ENCODE measurements at regions not wholly inside any gene's neighbourhood (a gene's known extent, or its start where the extent isn't known, plus 50 kb on each side); places are given as distances from the start of the nearest gene placed in this dataset.

DNA sequence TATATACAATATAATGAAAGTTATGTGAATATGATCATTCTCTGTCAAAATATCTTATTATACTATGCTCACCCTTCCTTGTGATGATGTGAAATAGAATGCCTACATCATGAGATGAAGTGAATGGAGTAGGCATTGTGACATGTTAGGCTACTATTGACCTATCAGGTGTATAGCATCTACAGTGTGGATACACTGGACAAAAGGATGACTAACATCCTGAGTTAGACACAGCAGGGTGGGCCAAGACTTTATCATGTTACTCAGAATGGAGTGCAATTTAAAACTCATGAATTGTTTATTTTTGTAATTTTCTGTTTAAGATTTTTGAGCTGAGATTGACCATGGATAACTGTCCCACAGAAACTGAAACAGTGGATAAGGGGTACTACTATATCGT, 53.4 kb upstream of the NAV3 start:
- ChIA-PET POLR2A (no interaction called here), CTCF (no interaction called here)
- H3K27ac ChIP-seq (ENCODE audit: low read depth in 1 of 2, low read length in 2 of 2): no peak overlapping the region
- no peak overlapping the region for H3K4me3 Mint-ChIP-seq
- TF ChIP-seq, protein P1, sequence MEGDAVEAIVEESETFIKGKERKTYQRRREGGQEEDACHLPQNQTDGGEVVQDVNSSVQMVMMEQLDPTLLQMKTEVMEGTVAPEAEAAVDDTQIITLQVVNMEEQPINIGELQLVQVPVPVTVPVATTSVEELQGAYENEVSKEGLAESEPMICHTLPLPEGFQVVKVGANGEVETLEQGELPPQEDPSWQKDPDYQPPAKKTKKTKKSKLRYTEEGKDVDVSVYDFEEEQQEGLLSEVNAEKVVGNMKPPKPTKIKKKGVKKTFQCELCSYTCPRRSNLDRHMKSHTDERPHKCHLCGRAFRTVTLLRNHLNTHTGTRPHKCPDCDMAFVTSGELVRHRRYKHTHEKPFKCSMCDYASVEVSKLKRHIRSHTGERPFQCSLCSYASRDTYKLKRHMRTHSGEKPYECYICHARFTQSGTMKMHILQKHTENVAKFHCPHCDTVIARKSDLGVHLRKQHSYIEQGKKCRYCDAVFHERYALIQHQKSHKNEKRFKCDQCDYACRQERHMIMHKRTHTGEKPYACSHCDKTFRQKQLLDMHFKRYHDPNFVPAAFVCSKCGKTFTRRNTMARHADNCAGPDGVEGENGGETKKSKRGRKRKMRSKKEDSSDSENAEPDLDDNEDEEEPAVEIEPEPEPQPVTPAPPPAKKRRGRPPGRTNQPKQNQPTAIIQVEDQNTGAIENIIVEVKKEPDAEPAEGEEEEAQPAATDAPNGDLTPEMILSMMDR (IDR thresholded peaks at IDR 0.05): no peak
- H3K4me3 ChIP-seq (ENCODE audit: low read length): no peak overlapping the region
- H3K4me1 ChIP-seq (ENCODE audit: insufficient read depth, low read length): no peaks in the 10 kb centered on the region
- H3K4me1 Mint-ChIP-seq (ENCODE audit: low read depth): no peaks in the 10 kb centered on the region
- intact Hi-C loops (cut with DNase I, micrococcal nuclease): no loop called here
- H3K27ac Mint-ChIP-seq: no peak overlapping the region
- no peaks in the 10 kb centered on the region for H3K36me3 ChIP-seq (ENCODE audit: insufficient read depth, low read length)
- H3K27me3 Mint-ChIP-seq: no peaks in the 10 kb centered on the region
- H3K9me3 Mint-ChIP-seq: peaks cover 6% of the 10 kb centered on the region
- no peak for DNase-seq
- no peak for ATAC-seq (ENCODE audit: poor library complexity)
- no peaks in the 10 kb centered on the region for H3K27me3 ChIP-seq (ENCODE audit: control insufficient read depth in 1 of 2, insufficient read depth in 2 of 2, low read length in 2 of 2)
- H3K36me3 Mint-ChIP-seq (ENCODE audit: low read depth): no peaks in the 10 kb centered on the region
- H3K9me3 ChIP-seq (ENCODE audit: control insufficient read depth in 1 of 2, insufficient read depth in 1 of 2, low read length in 2 of 2): peaks cover 0 to 3% of the 10 kb centered on the region in 2 experiments

- no peak for ATAC-seq (ENCODE audit: poor library complexity)
- TF ChIP-seq, protein P1 (IDR thresholded peaks at IDR 0.05): no peak
- no peak overlapping the region for H3K27ac Mint-ChIP-seq
- H3K4me3 Mint-ChIP-seq: no peak overlapping the region
- no peaks in the 10 kb centered on the region for H3K9me3 ChIP-seq (ENCODE audit: control insufficient read depth in 1 of 2, insufficient read depth in 1 of 2, low read length in 2 of 2)
- ChIA-PET CTCF (no interaction called here), POLR2A (no interaction called here)
- no peaks in the 10 kb centered on the region for H3K27me3 ChIP-seq (ENCODE audit: control insufficient read depth in 1 of 2, insufficient read depth in 2 of 2, low read length in 2 of 2)
- peaks cover 11% of the 10 kb centered on the region for H3K9me3 Mint-ChIP-seq
- no peak overlapping the region for H3K27ac ChIP-seq (ENCODE audit: low read depth in 1 of 2, low read length in 2 of 2)
- H3K36me3 Mint-ChIP-seq (ENCODE audit: low read depth): no peaks in the 10 kb centered on the region
- DNase-seq: no peak
- no peaks in the 10 kb centered on the region for H3K27me3 Mint-ChIP-seq
- intact Hi-C loops (cut with DNase I, micrococcal nuclease): no loop called here
- H3K4me1 Mint-ChIP-seq (ENCODE audit: low read depth): no peaks in the 10 kb centered on the region
- no peak overlapping the region for H3K4me3 ChIP-seq (ENCODE audit: low read length)
- H3K4me1 ChIP-seq (ENCODE audit: insufficient read depth, low read length): no peaks in the 10 kb centered on the region
- no peaks in the 10 kb centered on the region for H3K36me3 ChIP-seq (ENCODE audit: insufficient read depth, low read length)
These were observed 55.9 kb upstream of the NAV3 start for GRCh38 chr12:77774761-77775160.

DNA sequence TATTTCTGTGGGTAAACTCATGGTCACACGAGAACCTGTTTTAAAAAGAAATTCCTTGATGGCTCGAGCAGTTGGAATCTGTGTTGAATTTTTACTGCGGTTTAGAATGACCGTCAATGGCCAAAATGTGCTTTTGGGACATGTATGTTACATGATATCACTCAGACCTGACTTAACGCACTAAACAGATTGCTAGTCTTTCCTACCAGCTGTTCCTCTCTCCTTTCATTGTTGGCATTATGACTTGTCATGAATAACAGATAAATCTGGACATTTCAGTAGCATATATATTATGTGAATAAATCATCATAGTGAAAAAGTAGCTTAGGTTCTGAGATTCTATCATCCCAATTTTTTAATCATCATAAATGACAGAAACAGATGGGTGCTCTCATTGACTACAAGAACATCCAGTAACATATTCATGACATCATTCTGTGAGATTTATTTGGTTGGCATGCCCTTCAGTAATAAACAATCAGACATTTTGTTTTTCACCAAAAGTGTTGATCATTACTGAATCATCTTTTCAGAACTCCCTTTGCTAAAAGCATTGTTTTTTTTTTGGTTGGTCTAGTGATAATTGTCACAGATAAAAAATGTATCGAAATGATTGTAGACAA, 57.9 kb upstream of the NAV3 start:
- CTCF ChIA-PET: no interaction called here
- Histone ChIP-seq H3K4me3 (ENCODE audit: low read length) (no peak overlapping the region), H3K4me1 (ENCODE audit: insufficient read depth, low read length) (no peaks in the 10 kb centered on the region), H3K27me3 (ENCODE audit: control insufficient read depth in 1 of 2, insufficient read depth in 2 of 2, low read length in 2 of 2) (no peaks in the 10 kb centered on the region), H3K27ac (ENCODE audit: low read depth in 1 of 2, low read length in 2 of 2) (no peak overlapping the region), H3K36me3 (ENCODE audit: insufficient read depth, low read length) (no peaks in the 10 kb centered on the region), H3K9me3 (ENCODE audit: control insufficient read depth in 1 of 2, insufficient read depth in 1 of 2, low read length in 2 of 2) (peaks cover 0 to 10% of the 10 kb centered on the region in 2 experiments)
- Mint-ChIP-seq H3K27ac (no peak overlapping the region), H3K27me3 (no peaks in the 10 kb centered on the region), H3K4me3 (no peak overlapping the region), H3K36me3 (ENCODE audit: low read depth) (no peaks in the 10 kb centered on the region), H3K9me3 (peaks cover 14% of the 10 kb centered on the region), H3K4me1 (ENCODE audit: low read depth) (no peaks in the 10 kb centered on the region)
- DNase-seq (no peak), ATAC-seq (ENCODE audit: poor library complexity) (no peak)
- POLR2A ChIA-PET: no interaction called here
- TF ChIP-seq, protein P1 (IDR thresholded peaks at IDR 0.05): no peak
- intact Hi-C loops (cut with DNase I, micrococcal nuclease): no loop called here

Data from CD4-positive, alpha-beta T cell (primary cell).